CD14-positive monocyte (primary cell): ENCODE measurements at regions not wholly inside any gene's neighbourhood (a gene's known extent, or its start where the extent isn't known, plus 50 kb on each side); places are given as distances from the start of the nearest gene placed in this dataset.

ENCODE experiments used
- DNase-seq, 3 donors: peaks; one replicate each; pipeline ENCODE4 v3.0.0-alpha.2; 2011 to 2022
- H2AFZ ChIP-seq: 2 replicates; pipeline ENCODE4 v1.6.0; 2012; ENCODE audit warnings: mild to moderate bottlenecking, low read depth, low read length, inconsistent platforms; ENCODE audit not compliant: insufficient read depth, poor library complexity, severe bottlenecking
- H3K27ac ChIP-seq, 2 donors: 1 replicate in 1 of 2; 2 replicates in 1 of 2; pipeline ENCODE4 v1.5.1; 2012 to 2013; ENCODE audit warnings: low read length in 2 of 2, control low read depth in 1 of 2, inconsistent platforms in 1 of 2, low read depth in 1 of 2, mild to moderate bottlenecking in 1 of 2
- H3K27me3 ChIP-seq, 2 donors: one replicate each; pipeline versions ENCODE4 v1.6.0 to v1.6.1; 2011 to 2013; ENCODE audit warnings: low read length in 2 of 2; ENCODE audit not compliant: control insufficient read depth in 2 of 2, insufficient read depth in 2 of 2
- H3K36me3 ChIP-seq, 2 donors: replicated peaks in 1 of 2; 1 replicate in 1 of 2; 2 replicates in 1 of 2; pipeline versions ENCODE4 v1.5.1 to v1.6.1; 2012 to 2013; ENCODE audit warnings: low read length in 2 of 2, control low read depth in 1 of 2, inconsistent platforms in 1 of 2, mild to moderate bottlenecking in 1 of 2; ENCODE audit not compliant: insufficient read depth in 2 of 2, control insufficient read depth in 1 of 2
- H3K4me1 ChIP-seq, 2 donors: 1 replicate in 1 of 2; 2 replicates in 1 of 2; pipeline versions ENCODE4 v1.5.1 to v1.6.1; 2012 to 2013; ENCODE audit warnings: low read length in 2 of 2, control low read depth in 1 of 2, inconsistent platforms in 1 of 2, mild to moderate bottlenecking in 1 of 2, moderate library complexity in 1 of 2; ENCODE audit not compliant: insufficient read depth in 2 of 2, control insufficient read depth in 1 of 2
- H3K4me2 ChIP-seq: replicated peaks from 2 replicates; pipeline ENCODE3; 2012; ENCODE audit warnings: low read length, moderate library complexity, mild to moderate bottlenecking; ENCODE audit not compliant: poor library complexity, severe bottlenecking; ENCODE audit errors: extremely low read depth
- H3K4me3 ChIP-seq, 3 experiments: fragments of 200-600 bp in 1 of 3; sonication (generic) in 1 of 3; replicated peaks in 1 of 3; 1 replicate in 2 of 3; 2 replicates in 1 of 3; pipeline ENCODE4 v1.5.1; 2011 to 2013; ENCODE audit warnings: low read length in 3 of 3, mild to moderate bottlenecking in 3 of 3, control low read depth in 2 of 3, low read depth in 2 of 3, inconsistent platforms in 1 of 3, moderate library complexity in 1 of 3
- H3K79me2 ChIP-seq: 2 replicates; pipeline ENCODE4 v1.6.0; 2012; ENCODE audit warnings: mild to moderate bottlenecking, control low read depth, inconsistent platforms, low read length, moderate library complexity; ENCODE audit not compliant: insufficient read depth
- H3K9ac ChIP-seq: 2 replicates; pipeline ENCODE4 v1.6.0; 2017; ENCODE audit warnings: low read length, mild to moderate bottlenecking; ENCODE audit not compliant: insufficient read depth, poor library complexity, severe bottlenecking
- H3K9me3 ChIP-seq, 2 donors: replicated peaks in 1 of 2; 1 replicate in 1 of 2; 2 replicates in 1 of 2; pipeline versions ENCODE4 v1.5.1 to v1.6.1; 2012 to 2013; ENCODE audit warnings: low read length in 2 of 2, control low read depth in 1 of 2; ENCODE audit not compliant: control insufficient read depth in 1 of 2, insufficient read depth in 1 of 2
- H4K20me1 ChIP-seq: 2 replicates; pipeline ENCODE4 v1.6.0; 2012; ENCODE audit warnings: mild to moderate bottlenecking, low read length, control low read depth, moderate library complexity; ENCODE audit not compliant: insufficient read depth
- H3K27ac Mint-ChIP-seq, 7 donors: one replicate each; pipeline ENCODE4 v1.8.0; 2020; ENCODE audit warnings: mild to moderate bottlenecking in 7 of 7, mixed read lengths in 7 of 7, moderate library complexity in 6 of 7, inconsistent platforms in 2 of 7
- H3K27me3 Mint-ChIP-seq, 3 donors: one replicate each; pipeline ENCODE4 v1.8.0; 2021 to 2022; ENCODE audit warnings: low read depth in 3 of 3, mild to moderate bottlenecking in 3 of 3, mixed read lengths in 3 of 3, moderate library complexity in 3 of 3, inconsistent platforms in 1 of 3
- H3K36me3 Mint-ChIP-seq, 2 donors: one replicate each; pipeline ENCODE4 v1.8.0; 2020; ENCODE audit warnings: mixed read lengths in 2 of 2, inconsistent platforms in 1 of 2, mild to moderate bottlenecking in 1 of 2
- H3K4me1 Mint-ChIP-seq: one replicate; pipeline ENCODE4 v1.8.0; 2020; ENCODE audit warnings: mild to moderate bottlenecking, mixed read lengths
- H3K4me3 Mint-ChIP-seq, 2 donors: one replicate each; pipeline ENCODE4 v1.8.0; 2020; ENCODE audit warnings: mild to moderate bottlenecking in 2 of 2, mixed read lengths in 2 of 2, moderate library complexity in 1 of 2
- H3K9me3 Mint-ChIP-seq, 7 donors: one replicate each; pipeline ENCODE4 v1.8.0; 2020 to 2022; ENCODE audit warnings: mixed read lengths in 7 of 7, mild to moderate bottlenecking in 6 of 7, moderate library complexity in 6 of 7, inconsistent platforms in 2 of 7
- WGBS: methylation state at CpG from one replicate; pipeline ENCODE4 v1.1.5; 2013; ENCODE audit warnings: missing lambda C conversion rate; ENCODE audit not compliant: insufficient coverage; 5-methylcytosine and 5-hydroxymethylcytosine counted together
- intact Hi-C, 2 donors: fragments of 100-400 bp; cut with micrococcal nuclease; formaldehyde crosslinking; loops; one replicate each; pipeline versions ENCODE4 v1.15.0 to v1.15.1; 2023
- TF ChIP-seq, protein P1 (sequence below): fragments of 200-600 bp; IDR thresholded peaks from one replicate; pipeline ENCODE4 v1.8.0; 2022; ENCODE audit warnings: antibody characterized with exemption, mild to moderate bottlenecking

DNA sequence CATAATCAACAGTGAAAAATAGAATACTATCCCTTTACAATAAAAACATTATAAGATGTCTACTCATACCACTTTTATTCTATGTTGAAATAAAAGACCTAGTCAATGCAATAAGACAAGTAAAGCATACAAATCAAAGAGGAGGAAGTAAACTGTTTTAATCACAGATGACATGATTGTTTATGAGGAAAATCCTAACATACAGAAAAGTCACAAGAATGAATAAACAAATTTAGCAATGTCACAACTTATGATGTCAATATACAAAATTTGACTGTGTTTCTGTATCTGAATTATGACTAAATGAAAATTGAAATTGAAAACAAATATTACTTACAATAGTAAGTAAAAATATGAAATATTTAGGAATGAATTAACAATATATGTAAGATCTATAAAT, 221.9 kb upstream of the GRIA4 start:
- Mint-ChIP-seq H3K4me3 (no peak overlapping the region), H3K9me3 (peaks cover 0 to 2% (median 0%) of the 10 kb centered on the region in 7 donors), H3K27ac (no peak overlapping the region), H3K27me3 (no peaks in the 10 kb centered on the region), H3K4me1 (no peaks in the 10 kb centered on the region), H3K36me3 (no peaks in the 10 kb centered on the region)
- no peaks in the 10 kb centered on the region for H3K79me2 ChIP-seq
- no peaks in the 10 kb centered on the region for H4K20me1 ChIP-seq
- DNase-seq: no peak
- no peak overlapping the region for H2AFZ ChIP-seq
- TF ChIP-seq, protein P1, sequence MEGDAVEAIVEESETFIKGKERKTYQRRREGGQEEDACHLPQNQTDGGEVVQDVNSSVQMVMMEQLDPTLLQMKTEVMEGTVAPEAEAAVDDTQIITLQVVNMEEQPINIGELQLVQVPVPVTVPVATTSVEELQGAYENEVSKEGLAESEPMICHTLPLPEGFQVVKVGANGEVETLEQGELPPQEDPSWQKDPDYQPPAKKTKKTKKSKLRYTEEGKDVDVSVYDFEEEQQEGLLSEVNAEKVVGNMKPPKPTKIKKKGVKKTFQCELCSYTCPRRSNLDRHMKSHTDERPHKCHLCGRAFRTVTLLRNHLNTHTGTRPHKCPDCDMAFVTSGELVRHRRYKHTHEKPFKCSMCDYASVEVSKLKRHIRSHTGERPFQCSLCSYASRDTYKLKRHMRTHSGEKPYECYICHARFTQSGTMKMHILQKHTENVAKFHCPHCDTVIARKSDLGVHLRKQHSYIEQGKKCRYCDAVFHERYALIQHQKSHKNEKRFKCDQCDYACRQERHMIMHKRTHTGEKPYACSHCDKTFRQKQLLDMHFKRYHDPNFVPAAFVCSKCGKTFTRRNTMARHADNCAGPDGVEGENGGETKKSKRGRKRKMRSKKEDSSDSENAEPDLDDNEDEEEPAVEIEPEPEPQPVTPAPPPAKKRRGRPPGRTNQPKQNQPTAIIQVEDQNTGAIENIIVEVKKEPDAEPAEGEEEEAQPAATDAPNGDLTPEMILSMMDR: no peak
- no peak overlapping the region for H3K27ac ChIP-seq
- H3K27me3 ChIP-seq: no peaks in the 10 kb centered on the region
- H3K4me2 ChIP-seq: no peak overlapping the region
- H3K36me3 ChIP-seq: no peaks in the 10 kb centered on the region
- no peak overlapping the region for H3K4me3 ChIP-seq
- H3K9ac ChIP-seq: no peak overlapping the region
- intact Hi-C loops: no loop called here
- H3K9me3 ChIP-seq: no peaks in the 10 kb centered on the region
- H3K4me1 ChIP-seq: no peaks in the 10 kb centered on the region

DNA sequence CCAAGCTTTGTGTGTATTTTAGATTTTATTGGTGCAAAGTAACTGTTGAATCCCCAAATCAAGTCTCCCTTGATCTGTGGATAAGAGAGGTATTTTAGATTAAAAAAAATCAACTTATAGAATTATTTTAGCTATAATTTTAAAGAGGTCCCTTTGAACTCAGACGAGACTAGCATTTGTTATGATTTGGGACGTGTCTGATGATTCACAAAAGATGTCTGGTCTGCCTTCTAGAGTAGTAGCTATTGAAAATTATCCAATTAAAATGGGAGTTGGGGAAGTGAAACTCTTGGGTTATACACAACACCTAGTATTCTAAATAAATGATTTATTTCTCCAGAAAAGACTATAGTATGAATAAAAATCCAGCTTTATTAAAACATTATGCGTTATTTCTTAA, 227.9 kb upstream of the GRIA4 start:
- TF ChIP-seq, protein P1: no peak
- no CpG with 5 or more reads among the region's 3 CpGs for WGBS
- H3K4me1 Mint-ChIP-seq: no peaks in the 10 kb centered on the region
- Histone ChIP-seq H3K4me3 (no peak overlapping the region), H3K4me1 (no peaks in the 10 kb centered on the region), H3K36me3 (no peaks in the 10 kb centered on the region), H3K27me3 (no peaks in the 10 kb centered on the region), H3K79me2 (no peaks in the 10 kb centered on the region), H3K9me3 (no peaks in the 10 kb centered on the region), H3K4me2 (no peak overlapping the region), H3K27ac (no peak overlapping the region), H2AFZ (no peak overlapping the region), H4K20me1 (no peaks in the 10 kb centered on the region), H3K9ac (no peak overlapping the region)
- H3K27ac Mint-ChIP-seq: no peak overlapping the region
- no peak overlapping the region for H3K4me3 Mint-ChIP-seq
- intact Hi-C loops: no loop called here
- DNase-seq: peak in 1 of 3 donors; percentile 2
- no peaks in the 10 kb centered on the region for H3K27me3 Mint-ChIP-seq
- H3K9me3 Mint-ChIP-seq: peaks cover 0 to 3% (median 0%) of the 10 kb centered on the region in 7 donors
- no peaks in the 10 kb centered on the region for H3K36me3 Mint-ChIP-seq
